HG02852 (cell line): ENCODE measurements at regions not wholly inside any gene's neighbourhood (a gene's known extent, or its start where the extent isn't known, plus 50 kb on each side); places are given as distances from the start of the nearest gene placed in this dataset.
"Not testable (repeated sequence)": the region's sequence is repeated elsewhere in the genome, so short reads cannot be mapped to it uniquely, and the experiment has no call there.

Experiments
- ATAC-seq: cut with Tn5 transposase; IDR thresholded peaks from one replicate; pipeline ENCODE4 v1.9.1; 2021; ENCODE audit warnings: mild to moderate bottlenecking, moderate library complexity; ENCODE audit not compliant: unreplicated experiment

- ATAC-seq, result no peak
Observed at GRCh38 chr2:215833531-215834162, 179.7 kb downstream of the MREG start.

- no peak for ATAC-seq
Observed at GRCh38 chr2:215832791-215833190, 180.6 kb downstream of the MREG start.

DNA sequence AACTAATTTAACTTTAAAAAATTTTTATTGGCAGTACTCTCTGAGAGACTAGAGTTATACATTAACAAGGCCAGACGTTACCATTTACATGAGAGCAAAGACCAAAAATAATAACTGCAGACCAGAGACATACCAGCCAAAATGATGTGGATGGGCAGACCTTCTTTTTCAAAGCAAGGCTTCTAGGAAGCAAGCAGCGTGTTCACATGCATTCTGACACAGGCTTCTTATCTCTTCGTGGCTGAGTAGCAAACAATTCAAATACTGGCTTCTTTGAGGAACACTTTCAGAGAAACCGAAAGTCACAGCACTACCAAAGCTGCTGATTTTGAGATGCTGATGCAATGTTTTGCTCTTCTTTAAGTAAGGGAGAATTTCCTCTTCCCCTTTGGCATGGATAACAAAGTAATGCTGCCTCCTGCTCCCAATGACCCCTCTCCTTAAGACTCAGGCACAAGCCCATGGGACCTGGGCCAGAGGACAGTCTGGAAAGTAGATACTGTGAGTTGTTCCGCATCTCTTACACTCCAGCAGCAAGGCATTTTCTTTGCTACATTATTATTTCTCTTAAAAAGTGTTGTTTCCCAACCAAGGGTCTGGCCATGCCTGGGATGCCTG is 181.9 kb downstream of the MREG start:
- peak; percentile 66 for ATAC-seq

DNA sequence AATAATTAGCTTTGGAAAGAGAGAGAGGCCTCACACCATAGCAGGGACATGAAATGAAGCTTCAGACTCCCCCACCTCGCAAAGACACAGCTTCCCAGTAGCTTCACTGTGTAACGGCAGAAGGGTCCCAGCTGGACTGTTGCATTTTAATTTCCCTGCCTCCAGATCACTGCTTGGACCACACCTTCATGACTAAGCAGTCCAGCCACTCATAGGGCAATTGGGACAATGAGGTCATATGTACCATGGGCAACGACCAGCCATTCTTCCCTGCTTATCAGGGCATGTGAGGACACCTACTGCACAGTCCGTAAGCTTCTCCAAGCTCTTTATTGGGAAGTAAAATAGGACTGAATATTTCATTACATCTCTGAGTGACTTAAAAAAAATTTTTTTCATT is 183.0 kb downstream of the MREG start:
- ATAC-seq, result no peak

- no peak for ATAC-seq
Observed at GRCh38 chr2:215829261-215829660, 184.1 kb downstream of the MREG start.

DNA sequence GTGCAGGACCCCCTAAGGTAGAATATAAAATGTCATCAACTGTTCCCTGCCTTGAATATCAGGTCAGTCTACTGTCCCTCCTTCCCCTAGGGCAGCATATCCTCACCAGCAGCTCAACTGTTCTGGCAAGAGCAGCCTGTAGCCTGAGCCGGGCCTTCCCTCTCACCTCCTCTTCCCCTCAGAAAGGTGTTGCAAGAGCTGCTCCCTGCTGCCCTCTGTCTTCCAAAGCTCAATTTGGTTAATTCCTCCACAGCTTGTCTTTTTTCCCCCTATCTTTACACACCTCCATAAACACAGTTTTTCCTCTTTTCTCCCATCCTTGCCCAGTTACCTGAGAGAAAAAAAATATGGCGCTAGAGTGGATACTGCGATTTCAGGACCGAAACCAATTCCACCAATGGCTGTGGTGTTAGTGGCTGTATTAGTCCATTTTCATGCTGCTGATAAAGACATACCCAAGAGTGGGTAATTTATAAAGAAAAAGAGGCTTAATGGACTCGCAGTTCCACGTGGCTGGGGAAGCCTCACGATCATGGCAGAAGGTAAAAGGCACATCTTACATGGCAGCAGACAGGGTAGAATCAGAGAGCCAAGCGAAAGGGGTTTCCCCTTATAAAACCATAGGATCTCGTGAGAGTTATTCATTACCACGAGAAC is 184.7 kb downstream of the MREG start:
- ATAC-seq, result peak; percentile 82

- no peak for ATAC-seq
Observed at GRCh38 chr2:215826838-215827441, 186.4 kb downstream of the MREG start.

- ATAC-seq, result no peak
Observed at GRCh38 chr2:215826376-215826775, 187.0 kb downstream of the MREG start.

DNA sequence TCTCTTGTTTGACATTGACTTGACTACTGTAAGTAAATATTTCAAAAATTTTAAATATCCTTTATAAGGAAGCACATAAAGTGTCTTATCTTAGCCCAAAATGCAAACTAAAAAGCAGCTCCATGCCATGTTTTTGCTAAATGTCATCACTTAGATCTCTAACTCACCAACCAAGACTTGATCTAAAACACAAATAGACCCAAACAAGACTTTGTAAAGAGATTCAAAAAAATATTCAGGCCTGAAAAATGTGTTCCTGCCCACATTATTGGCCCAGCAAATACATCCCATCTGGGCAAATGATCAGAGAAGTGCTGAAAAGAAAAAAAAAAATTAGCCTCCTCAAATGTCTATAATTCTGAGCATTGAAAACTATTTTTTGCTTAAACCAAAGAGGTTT is 187.6 kb downstream of the MREG start:
- ATAC-seq, result no peak

GRCh38 chr2:215821298-215821697 is 192.1 kb downstream of the MREG start:
- ATAC-seq, result not testable (repeated sequence)

- not testable (repeated sequence) for ATAC-seq
Observed at GRCh38 chr2:215819713-215820112, 193.6 kb downstream of the MREG start.

DNA sequence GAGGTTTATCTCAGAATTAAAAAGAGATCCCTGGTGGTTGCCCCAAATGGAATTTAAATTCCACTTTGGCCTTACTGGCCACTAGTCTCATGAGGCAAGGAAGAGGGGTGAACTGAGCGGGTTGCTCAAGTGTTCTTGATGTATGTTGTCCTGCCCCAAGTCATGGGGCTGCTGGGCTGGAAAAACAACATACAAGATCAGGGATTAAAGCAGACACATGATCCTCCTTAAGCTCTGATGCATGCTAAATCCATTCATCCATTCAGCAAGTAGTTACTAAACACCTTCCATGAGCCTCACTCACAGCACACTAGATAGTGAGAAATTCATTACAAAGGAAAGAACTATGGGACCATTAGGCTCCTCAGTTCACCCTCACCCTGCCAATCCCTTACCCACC is 196.3 kb downstream of the MREG start:
- no peak for ATAC-seq

- no peak for ATAC-seq
Observed at GRCh38 chr2:215816424-215816823, 196.9 kb downstream of the MREG start.

GRCh38 chr2:215815960-215816359 is 197.4 kb downstream of the MREG start:
- ATAC-seq, result no peak

DNA sequence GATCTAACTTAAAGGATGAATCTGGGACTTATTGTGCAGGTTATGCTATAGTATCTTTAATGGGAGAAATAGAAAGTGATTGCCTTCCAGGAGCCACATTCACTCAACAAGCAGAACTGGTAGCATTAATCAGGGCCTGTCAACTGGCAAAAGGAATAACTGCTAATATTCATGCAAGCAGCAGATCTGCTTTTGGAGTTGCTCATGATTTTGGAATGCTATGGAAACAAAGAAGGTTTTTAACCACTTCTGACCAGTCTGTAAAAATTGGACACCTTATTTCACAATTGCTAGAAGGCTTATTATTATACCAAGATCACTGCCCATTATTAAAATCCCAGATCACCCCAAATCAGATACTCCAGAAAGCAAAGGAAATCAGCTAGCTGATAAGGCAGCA is 200.4 kb downstream of the MREG start:
- ATAC-seq, result no peak

GRCh38 chr2:215811409-215812345 is 201.7 kb downstream of the MREG start:
- ATAC-seq, result peak; percentile 95

DNA sequence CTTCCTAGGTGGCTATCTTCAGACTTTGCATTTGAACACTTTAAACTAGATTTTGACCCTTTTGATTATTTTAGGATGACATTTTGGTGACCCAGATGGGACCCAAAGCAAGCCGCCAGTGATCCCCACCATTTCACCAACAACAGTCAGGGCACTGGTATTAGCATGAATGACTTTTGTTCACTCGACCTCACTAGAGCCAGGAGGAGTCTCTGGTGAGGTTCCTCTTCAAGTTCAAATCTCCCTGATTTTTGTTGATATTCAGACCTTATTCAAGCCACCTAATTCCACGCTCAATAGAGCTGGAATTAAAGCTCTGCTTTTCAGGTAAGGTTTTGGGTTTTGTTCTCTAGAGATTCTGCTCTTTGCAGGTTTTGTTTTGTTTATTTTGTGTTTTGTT is 202.3 kb downstream of the MREG start:
- ATAC-seq, result peak; percentile 29

DNA sequence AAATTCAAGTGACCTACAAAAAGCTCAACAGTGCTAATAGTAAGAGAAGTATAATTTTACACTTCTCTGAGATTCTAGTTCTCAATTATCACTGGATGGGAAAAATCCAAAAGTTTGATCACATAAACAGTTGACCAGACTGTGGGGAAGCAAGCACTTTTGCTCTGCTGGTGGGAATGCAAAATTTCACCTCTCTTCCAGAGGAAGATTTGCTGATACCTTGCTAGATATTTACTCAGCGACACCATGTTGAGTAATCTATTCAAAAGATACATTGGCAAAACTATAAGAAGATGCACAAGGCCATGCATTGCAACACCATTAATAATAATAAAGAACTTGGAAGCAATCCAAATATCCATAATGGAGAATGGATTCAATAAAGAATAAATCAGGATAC is 204.4 kb downstream of the MREG start:
- ATAC-seq, result no peak

GRCh38 chr2:215808194-215808593 is 205.2 kb downstream of the MREG start:
- no peak for ATAC-seq

GRCh38 chr2:215805493-215805892 is 207.9 kb downstream of the MREG start:
- ATAC-seq, result no peak

DNA sequence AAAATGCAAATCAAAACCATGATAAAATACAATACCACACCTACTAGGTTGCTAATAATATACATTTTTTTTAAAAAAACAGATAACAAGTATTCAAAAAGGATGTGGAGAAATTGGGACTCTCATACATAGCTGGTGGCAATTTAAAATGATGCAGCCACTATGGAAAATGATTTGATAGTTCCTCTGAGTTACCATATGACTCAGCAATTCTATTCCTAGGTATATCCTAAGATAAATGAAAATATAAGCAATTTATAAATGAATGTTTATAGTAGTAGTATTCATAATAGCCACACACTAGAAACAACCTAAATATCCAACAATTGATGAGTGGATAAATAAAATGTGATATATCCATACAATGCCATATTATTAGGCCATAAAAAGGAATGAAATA is 210.2 kb downstream of the MREG start:
- no peak for ATAC-seq
